ENCODE measurements at regions not wholly inside any gene's neighbourhood (a gene's known extent, or its start where the extent isn't known, plus 50 kb on each side); places are given as distances from the start of the nearest gene placed in this dataset.

- no peak for DNase-seq
These were observed 930.6 kb upstream of the EPHA6 start for GRCh38 chr3:95883801-95884200.

- no peak for DNase-seq
These were observed 927.8 kb upstream of the EPHA6 start for GRCh38 chr3:95886616-95887015.

GRCh38 chr3:95887114-95887513, 927.3 kb upstream of the EPHA6 start:
- DNase-seq = no peak

DNA sequence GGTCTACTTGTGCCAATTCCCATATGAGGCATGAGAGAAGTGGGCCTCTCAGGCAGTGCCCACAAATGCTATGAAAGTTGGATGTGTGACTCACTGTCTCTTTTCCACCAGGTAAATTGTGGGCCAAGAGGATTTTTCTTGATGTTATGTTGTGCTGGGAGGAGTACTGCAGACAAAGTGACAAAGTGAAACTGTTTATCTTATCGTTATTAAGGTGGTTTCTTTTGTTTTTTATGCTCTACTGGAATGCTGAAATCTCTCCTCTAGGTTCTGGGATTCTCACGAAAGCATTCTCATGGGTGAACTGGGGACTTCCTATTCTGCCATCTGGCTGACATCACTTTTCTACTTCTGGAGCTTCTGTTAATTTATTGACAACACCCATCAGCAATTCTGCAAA, 919.6 kb upstream of the EPHA6 start:
- no peak for DNase-seq

GRCh38 chr3:95899494-95899893, 914.9 kb upstream of the EPHA6 start:
- no peak for DNase-seq

DNA sequence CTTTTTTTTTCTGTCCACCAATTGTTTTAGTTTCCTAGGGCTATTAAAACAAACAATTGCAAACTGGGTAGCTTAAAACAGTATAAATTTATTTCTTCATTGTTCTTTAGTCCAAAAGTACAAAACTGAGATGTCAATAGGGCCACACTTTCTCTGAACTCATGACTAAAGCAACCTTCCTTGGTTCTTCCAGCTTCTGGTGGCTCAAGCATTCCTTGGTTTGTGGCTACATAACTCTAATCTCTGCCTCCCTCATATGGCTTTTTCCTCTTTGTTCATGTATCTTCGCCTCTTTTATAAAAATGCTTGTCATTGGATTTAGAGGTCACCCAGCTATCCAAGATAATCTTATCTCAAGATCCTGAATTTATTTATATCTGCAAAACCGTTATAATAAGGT, 914.5 kb upstream of the EPHA6 start:
- DNase-seq = no peak

- DNase-seq = no peak
These were observed 912.4 kb upstream of the EPHA6 start for GRCh38 chr3:95901948-95902347.

- DNase-seq = no peak
These were observed 909.2 kb upstream of the EPHA6 start for GRCh38 chr3:95905182-95905581.

GRCh38 chr3:95911767-95912166, 902.6 kb upstream of the EPHA6 start:
- DNase-seq = no peak

- DNase-seq = peak; percentile 78
These were observed 890.7 kb upstream of the EPHA6 start for GRCh38 chr3:95923496-95924210.

GRCh38 chr3:95926904-95927501, 887.4 kb upstream of the EPHA6 start:
- DNase-seq = no peak

- DNase-seq = no peak
These were observed 880.2 kb upstream of the EPHA6 start for GRCh38 chr3:95934181-95934580.

DNA sequence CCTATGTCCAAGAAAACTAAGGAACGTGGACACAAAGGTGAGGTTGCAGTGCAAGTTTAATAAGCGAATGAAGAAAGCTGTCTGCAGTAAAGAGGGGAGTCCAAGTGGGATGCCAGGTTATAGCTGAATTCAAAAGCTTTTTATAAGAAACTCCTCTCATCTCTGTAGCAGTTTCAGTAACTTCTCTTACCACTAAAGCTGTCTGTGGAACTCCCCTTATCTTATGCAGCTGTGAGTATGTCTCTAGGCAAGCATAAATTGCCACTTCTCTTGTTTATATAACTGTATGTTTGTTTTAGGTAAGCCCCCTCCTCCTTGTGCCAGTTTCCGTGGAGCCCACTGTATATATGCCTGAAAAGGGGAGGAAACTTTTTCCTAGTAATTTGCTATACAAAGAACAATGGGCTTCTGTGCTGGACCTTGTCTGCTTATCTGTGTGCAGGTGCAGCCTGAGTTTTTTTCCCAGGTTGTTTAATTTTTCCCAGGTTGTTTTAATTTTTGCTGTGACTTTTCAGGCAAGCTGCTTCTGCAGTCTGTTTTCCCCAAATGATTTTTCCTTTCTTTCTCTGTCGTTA, 875.1 kb upstream of the EPHA6 start:
- DNase-seq = no peak

DNA sequence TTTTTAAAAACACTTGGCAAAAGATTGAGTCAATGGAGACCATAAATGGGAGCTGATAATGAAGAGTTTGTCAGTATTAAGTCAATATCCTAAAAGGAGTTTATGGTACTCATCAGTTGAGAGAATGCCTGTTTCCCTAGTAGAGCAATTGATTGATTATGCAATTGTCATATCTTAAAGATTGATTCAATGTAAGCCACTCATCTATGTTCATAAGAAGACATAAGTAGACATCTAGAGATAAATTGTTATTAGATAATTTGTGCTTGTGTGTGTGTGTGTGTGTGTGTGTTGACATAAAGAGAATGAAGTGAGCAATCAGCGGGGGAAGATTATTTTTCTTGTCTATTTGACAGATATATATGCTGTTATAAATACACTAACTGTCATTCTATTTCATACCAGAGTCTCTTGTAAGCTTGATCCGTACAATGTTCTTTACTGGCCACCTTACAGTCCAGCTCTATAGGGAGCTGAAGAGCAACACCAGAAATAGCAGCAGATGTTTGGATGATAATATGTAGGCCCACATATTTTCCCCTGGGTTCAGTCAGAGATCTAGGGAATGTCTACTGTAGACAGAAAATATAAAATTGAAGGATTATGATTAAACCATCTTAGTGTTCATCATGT, 848.6 kb upstream of the EPHA6 start:
- DNase-seq = no peak

- peak; percentile 5 for DNase-seq
These were observed 842.8 kb upstream of the EPHA6 start for GRCh38 chr3:95971573-95971972.

DNA sequence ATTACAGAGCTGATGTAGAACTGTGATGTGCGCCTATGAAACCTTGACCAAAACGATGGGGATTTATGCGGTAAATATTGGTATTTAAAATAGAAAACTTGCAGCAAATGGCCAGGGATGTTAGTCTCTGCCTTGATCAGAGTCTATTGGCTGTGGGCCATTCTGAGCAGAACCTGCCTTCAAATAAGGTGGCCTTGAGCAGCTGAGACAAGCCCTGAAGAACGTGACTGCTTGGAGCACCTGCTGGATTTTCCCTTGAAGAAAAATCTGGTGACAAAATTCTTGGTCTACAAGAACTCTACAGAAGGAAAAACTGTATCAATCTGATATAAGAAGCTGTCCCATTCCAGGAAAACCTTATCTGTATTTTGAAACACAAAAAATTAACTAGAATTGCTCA, 820.1 kb upstream of the EPHA6 start:
- DNase-seq = no peak

- DNase-seq = no peak
These were observed 813.4 kb upstream of the EPHA6 start for GRCh38 chr3:96000966-96001365.

DNA sequence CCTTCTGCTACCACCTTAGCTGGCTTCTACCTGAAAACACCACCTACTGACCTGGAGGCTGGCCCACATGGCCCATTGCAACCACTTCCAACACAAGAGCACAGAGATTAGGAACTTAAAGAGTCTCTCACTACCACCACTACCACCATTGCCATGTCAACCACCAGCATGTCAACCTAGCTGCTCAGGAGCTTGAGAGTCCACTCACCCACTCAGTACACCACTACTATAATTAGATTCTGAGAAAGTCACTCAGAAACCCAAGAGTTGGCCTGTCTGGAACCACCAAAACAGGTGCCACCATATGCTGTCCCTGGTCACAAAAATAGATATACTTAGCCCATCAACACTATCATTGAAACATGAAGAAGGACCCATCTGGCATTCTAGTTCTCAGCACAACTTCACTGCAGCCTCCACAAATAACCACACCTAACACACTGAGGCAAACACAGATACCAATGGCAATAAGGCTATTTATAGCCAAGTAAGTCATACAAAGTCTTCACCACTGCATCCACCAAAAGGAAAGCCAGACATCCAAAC, 806.7 kb upstream of the EPHA6 start:
- no peak for DNase-seq

DNA sequence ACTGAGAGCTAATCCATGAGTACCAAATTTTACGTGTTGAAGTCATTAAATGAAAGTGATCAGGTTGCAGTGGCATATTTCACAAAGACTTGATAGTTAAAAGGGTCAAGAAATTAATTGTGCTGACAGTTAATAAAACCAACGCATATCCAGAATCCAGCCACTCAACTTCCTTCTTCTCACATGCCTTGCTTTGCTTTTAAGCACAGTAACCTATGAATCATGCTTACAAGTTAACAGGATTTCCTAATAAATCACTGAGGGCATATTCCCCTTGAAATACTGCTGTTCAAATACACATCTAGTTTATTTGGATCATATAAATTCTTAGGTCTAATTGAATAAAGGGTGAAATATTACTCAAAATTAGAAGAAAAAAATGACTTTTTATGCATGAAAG, 801.5 kb upstream of the EPHA6 start:
- peak; percentile 7 for DNase-seq

DNA sequence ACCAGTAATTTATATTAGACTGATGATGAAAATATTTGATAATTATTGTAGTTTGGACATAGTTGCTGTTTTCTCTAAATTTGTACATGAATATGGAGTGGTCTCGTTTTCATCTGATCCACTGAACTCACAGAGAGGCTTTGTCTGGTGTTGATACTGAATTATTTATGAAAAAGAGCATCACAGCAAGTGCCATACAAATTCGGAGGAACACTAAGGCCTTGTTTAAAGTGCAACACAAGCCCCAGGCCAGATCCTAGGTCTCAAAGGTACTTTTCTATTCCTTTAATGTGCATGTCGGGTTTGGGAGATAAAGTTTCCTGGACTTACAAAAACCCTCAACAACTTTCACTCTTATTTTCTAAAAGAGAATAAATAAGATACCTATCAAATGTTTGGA, 796.8 kb upstream of the EPHA6 start:
- no peak for DNase-seq

DNA sequence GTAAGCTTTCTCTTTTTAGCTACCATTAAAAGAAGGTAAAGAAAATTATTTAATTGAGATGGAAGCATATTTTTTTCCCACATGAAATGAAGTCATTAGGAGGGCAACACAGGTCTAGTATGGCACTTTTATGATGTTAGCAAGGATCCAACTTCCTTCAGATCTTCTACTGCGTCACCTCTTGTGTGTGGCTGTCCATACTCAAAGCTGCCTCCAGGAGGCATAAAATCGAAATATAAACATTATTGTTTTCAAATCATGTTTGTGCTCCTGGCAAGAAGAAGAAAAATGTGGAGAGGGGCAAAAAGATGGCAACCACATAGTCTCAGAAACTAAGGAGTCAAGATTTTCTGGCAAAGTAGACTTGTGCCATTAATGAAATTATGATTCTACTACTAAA, 791.7 kb upstream of the EPHA6 start:
- no peak for DNase-seq

GRCh38 chr3:96027718-96028117, 786.7 kb upstream of the EPHA6 start:
- DNase-seq = no peak

DNA sequence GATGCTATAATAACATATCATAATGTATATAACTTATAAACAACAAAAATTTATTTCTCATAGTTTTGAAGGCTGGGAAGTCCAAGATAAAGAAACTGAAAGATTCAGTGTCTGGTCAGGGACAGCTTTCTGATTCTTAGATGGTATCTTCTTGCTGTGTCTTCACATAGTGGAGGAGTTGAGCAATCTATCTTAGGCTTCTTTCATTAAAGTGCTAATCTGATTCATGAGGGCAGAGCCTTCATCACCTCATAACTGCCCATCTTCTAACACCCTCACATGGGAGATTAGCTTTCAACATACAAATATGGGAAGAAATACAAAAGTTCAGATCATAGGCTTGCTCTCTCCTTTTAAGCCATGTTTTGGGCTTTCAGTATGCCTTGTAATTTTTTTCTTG, 774.8 kb upstream of the EPHA6 start:
- DNase-seq = no peak

- peak; percentile 15 for DNase-seq
These were observed 755.1 kb upstream of the EPHA6 start for GRCh38 chr3:96059301-96059700.
